Skeletal muscle satellite cell (primary cell): ENCODE measurements at regions not wholly inside any gene's neighbourhood (a gene's known extent, or its start where the extent isn't known, plus 50 kb on each side); places are given as distances from the start of the nearest gene placed in this dataset.
"Not testable (repeated sequence)": the region's sequence is repeated elsewhere in the genome, so short reads cannot be mapped to it uniquely, and the experiment has no call there.

ENCODE experiments used
- H3K27me3 ChIP-seq: 2 replicates; pipeline ENCODE4 v1.7.0; 2013; ENCODE audit warnings: low read length; ENCODE audit not compliant: control insufficient read depth, insufficient read depth
- H3K36me3 ChIP-seq: 2 replicates; pipeline ENCODE4 v1.7.0; 2013; ENCODE audit warnings: mild to moderate bottlenecking, control low read depth, low read length; ENCODE audit not compliant: insufficient read depth
- H3K4me1 ChIP-seq: 2 replicates; pipeline ENCODE4 v1.7.0; 2013; ENCODE audit warnings: low read length; ENCODE audit not compliant: control insufficient read depth, insufficient read depth
- H3K4me2 ChIP-seq: 2 replicates; pipeline ENCODE4 v1.7.0; 2013; ENCODE audit warnings: mild to moderate bottlenecking, low read length
- H3K4me3 ChIP-seq: 2 replicates; pipeline ENCODE4 v1.7.0; 2013; ENCODE audit warnings: low read length
- H3K9ac ChIP-seq: 2 replicates; pipeline ENCODE4 v1.7.0; 2013; ENCODE audit warnings: mild to moderate bottlenecking, low read depth, low read length, moderate library complexity
- H3K9me3 ChIP-seq: replicated peaks from 2 replicates; pipeline ENCODE4 v1.7.0; 2013; ENCODE audit warnings: mild to moderate bottlenecking, control low read depth, low read length

DNA sequence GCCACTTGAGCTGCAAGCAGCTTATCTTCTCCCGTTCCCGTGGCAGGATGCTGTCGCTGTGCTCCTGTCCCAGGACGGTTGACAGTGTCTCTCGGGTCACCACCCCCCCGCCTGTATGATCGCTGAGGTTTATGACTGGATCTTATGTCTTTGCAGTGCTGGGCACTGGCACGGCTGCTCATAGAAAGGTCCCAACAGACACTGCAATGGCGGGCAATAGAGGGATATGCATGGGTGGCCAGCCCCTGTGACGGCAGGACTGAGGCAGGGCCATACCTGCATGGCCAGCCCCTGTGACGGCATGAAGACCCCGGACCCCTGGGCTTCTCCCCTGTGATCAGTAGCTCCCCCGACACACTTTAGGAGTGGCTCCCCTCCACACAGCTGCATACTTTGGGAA lies 307.2 kb downstream of the TEX29 start:
- H3K4me2 ChIP-seq, result no peak overlapping the region
- H3K4me3 ChIP-seq, result no peak overlapping the region
- no peaks in the 10 kb centered on the region for H3K27me3 ChIP-seq
- H3K9me3 ChIP-seq, result peaks cover 31% of the 10 kb centered on the region
- no peak overlapping the region for H3K9ac ChIP-seq
- no peaks in the 10 kb centered on the region for H3K36me3 ChIP-seq
- no peaks in the 10 kb centered on the region for H3K4me1 ChIP-seq

DNA sequence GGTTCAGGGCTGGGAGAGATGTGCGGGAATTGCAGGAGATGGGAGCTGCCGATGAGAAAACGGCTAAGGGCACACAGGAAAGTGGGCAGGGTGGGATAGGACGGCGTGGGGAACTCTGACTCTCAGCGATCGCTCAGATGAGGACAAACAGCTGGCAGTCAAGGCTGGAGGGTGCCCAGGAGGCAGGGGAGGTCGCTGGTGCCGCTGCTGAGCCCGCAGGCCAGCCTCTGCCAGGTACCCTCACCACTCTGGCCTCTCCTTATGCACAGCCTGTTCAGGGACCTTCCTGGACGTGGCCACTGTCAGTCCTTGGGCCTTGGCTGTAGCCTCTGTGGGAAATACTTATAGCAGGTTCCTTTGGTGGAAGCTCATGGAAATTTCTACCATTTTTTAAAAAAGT lies 308.6 kb downstream of the TEX29 start:
- Histone ChIP-seq H3K9ac (no peak overlapping the region), H3K36me3 (no peaks in the 10 kb centered on the region), H3K27me3 (no peaks in the 10 kb centered on the region), H3K9me3 (peaks cover 28% of the 10 kb centered on the region), H3K4me2 (no peak overlapping the region), H3K4me3 (no peak overlapping the region), H3K4me1 (no peaks in the 10 kb centered on the region)

DNA sequence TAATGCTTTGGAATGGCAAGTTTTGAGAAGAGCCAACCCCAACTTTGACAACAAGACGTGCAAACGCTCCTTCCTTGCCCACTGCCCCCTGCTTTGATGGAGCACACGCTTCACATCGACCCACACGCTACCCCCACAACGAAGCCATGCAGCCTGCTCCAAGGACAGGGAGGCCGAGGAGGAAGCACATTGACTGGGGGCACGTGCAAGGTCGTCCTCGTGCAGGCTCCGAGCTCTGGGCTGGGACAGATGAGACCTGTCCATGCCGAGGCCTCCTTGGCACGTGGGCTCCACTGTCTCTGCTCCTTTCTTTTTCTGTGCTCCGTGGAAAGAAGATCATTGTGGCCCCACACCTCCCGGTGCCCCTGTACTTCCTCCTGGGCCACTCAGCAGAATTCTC lies 309.0 kb downstream of the TEX29 start:
- Histone ChIP-seq H3K4me2 (no peak overlapping the region), H3K4me3 (no peak overlapping the region), H3K36me3 (no peaks in the 10 kb centered on the region), H3K27me3 (no peaks in the 10 kb centered on the region), H3K9me3 (peaks cover 27% of the 10 kb centered on the region), H3K9ac (no peak overlapping the region), H3K4me1 (no peaks in the 10 kb centered on the region)

DNA sequence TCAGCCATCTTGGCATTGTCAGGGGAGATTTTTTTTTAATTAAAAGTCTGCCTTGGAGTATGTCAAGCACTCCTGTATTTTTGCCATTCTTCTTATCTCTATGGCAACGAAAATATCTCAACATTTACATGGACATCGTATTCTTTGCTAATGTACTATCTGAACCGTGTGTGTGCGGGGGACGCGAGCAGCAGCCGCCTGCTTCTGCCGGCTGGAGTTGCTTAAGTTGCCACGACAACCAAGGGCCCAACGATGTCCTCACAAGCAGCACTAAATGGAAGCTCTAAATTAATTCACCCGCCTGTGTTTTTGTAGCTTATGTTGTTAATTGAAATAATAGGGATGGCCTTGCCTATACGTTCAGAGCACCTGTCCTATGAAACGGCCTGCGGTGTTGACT lies 309.5 kb downstream of the TEX29 start:
- Histone ChIP-seq H3K27me3 (no peaks in the 10 kb centered on the region), H3K36me3 (no peaks in the 10 kb centered on the region), H3K9me3 (peaks cover 24% of the 10 kb centered on the region), H3K4me3 (no peak overlapping the region), H3K4me2 (no peak overlapping the region), H3K9ac (no peak overlapping the region), H3K4me1 (no peaks in the 10 kb centered on the region)

DNA sequence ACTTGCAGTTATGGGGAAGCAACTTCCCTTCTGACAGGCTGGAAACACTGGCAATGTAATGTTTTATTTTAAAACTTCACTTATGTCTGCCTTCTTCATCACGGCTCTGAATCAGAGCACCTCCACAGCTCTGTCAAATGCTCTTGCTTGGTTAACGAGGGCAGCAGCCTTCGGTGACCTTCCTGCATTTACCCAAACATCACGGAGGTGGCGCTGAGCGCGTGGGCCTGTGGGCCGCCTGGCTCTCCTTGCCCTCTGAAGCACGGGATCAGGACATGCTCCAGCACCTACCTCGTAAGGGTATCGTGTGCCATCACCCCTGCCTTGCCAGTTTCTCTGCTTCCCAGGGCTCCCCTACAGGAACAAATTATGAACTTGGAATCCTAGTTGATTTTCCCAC lies 310.0 kb downstream of the TEX29 start:
- Histone ChIP-seq H3K27me3 (no peaks in the 10 kb centered on the region), H3K4me1 (no peaks in the 10 kb centered on the region), H3K4me3 (no peak overlapping the region), H3K4me2 (no peak overlapping the region), H3K9ac (no peak overlapping the region), H3K36me3 (no peaks in the 10 kb centered on the region), H3K9me3 (peaks cover 23% of the 10 kb centered on the region)

DNA sequence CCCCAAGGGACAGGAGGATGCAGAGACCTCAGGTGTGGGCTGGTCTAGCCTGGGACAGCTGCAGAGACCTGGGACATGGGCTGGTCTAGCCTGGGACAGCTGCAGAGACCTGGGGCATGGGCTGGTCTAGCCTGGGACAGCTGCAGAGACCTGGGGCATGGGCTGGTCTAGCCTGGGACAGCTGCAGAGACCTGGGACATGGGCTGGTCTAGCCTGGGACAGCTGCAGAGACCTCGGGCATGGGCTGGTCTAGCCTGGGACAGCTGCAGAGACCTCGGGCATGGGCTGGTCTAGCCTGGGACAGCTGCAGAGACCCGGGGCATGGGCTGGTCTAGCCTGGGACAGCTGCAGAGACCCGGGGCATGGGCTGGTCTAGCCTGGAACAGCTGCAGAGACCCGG lies 310.8 kb downstream of the TEX29 start:
- not testable (repeated sequence) for H3K9ac ChIP-seq, H3K27me3 ChIP-seq, H3K36me3 ChIP-seq, H3K4me3 ChIP-seq, H3K4me2 ChIP-seq, H3K4me1 ChIP-seq
- peaks cover 15% of the 10 kb centered on the region for H3K9me3 ChIP-seq

DNA sequence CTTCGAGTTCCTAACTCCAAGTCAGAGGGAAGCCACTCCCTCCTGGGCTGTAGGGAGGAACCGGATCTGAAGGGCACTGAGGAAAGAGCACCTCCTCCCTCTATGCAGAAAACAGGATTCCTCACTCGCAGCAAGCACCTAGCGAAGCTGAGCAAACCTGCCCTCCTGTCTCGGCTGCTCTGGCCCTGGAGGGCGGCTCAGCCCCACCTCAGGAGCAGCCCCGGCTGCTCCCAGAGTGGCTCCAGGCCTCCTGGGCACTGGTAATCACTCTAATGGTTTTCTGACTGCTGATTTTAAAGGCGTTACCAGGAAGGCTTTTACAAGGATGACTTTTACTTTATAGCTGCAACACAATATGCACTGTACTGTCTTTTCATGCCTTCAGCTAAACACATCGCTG lies 312.5 kb downstream of the TEX29 start:
- H3K36me3 ChIP-seq, result no peaks in the 10 kb centered on the region
- H3K4me1 ChIP-seq, result no peaks in the 10 kb centered on the region
- no peaks in the 10 kb centered on the region for H3K27me3 ChIP-seq
- H3K9ac ChIP-seq, result no peak overlapping the region
- H3K9me3 ChIP-seq, result peaks cover 6% of the 10 kb centered on the region
- no peak overlapping the region for H3K4me3 ChIP-seq
- H3K4me2 ChIP-seq, result no peak overlapping the region

DNA sequence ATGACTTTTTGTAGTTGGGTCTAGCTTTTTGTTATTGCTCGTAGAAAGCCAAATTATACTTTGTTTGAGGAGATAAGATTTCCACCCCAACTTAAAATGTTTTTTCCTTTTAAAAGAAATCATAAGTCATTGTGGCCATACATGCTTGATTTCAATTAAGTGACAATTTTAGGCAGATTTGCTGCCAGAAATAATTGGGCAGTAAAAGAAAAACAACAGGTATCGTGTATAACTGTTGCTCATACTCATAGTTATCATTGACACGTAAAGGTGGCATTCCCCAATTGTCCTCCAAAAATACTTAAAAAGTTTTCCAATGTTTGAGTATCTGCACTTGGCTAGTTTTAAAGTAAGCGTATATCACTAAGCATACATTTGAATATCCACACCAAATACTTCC lies 313.0 kb downstream of the TEX29 start:
- no peak overlapping the region for H3K4me3 ChIP-seq
- no peak overlapping the region for H3K9ac ChIP-seq
- H3K27me3 ChIP-seq, result no peaks in the 10 kb centered on the region
- H3K4me1 ChIP-seq, result no peaks in the 10 kb centered on the region
- no peaks in the 10 kb centered on the region for H3K36me3 ChIP-seq
- H3K4me2 ChIP-seq, result no peak overlapping the region
- peaks cover 6% of the 10 kb centered on the region for H3K9me3 ChIP-seq

DNA sequence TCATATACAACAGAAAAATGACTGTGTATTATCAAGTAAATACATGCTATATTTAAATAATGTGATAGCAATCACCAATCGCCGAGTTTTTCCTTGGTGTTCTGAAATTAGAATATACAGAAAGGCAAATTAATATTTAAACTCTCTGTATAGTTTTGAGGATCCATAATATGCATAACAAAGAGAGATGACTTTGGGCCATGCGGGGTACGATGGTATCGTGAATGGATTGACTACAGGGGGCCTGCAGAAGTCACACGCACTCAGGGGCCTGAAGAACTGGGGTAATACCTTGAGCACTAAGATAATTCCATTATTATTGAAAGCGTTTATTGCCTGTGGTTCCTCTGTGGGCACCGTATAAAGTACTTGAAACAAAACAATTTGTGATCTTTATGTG lies 314.0 kb downstream of the TEX29 start:
- Histone ChIP-seq H3K4me2 (no peak overlapping the region), H3K9me3 (peaks cover 5% of the 10 kb centered on the region), H3K36me3 (no peaks in the 10 kb centered on the region), H3K27me3 (no peaks in the 10 kb centered on the region), H3K9ac (no peak overlapping the region), H3K4me1 (no peaks in the 10 kb centered on the region), H3K4me3 (no peak overlapping the region)

DNA sequence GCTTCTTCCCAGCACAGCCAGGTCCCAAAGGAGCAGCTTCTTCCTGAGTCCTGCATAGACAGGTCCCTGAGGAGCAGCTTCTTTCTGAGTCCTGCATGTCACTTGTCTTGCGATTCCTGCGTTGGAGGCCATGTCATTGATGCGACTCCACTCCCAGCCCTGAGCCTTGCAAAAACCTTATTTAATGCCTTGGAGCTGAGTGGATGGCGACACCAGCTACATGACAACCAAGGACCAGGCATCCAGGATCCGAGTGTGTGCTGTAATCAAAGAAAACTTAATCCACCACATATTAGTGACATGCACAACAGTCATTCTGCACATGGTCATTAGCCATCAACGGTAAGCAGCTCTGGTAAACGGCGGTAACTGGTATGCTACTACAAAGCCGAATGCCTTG lies 315.8 kb downstream of the TEX29 start:
- Histone ChIP-seq H3K9ac (no peak overlapping the region), H3K4me3 (no peak overlapping the region), H3K4me1 (no peaks in the 10 kb centered on the region), H3K4me2 (no peak overlapping the region), H3K9me3 (peaks cover 2% of the 10 kb centered on the region), H3K27me3 (no peaks in the 10 kb centered on the region), H3K36me3 (no peaks in the 10 kb centered on the region)

DNA sequence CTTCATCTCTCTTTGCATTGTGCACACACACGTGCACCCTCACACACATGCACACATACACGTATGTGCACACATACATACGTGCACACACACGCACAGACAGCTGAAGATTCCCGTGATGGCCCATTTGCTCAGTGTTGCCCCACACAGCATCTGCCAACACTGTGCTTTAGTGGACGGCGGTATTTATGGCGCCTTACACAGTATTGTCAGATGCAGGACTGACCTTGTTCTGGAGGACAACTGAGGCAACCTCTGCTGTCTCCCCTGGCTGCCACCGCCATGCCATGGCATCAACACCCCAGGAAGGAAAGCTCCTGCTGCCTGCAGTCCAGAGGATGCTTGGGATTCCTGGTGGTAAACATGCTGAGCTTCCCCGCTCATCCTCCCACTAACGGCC lies 316.4 kb downstream of the TEX29 start:
- H3K9me3 ChIP-seq, result peaks cover 2% of the 10 kb centered on the region
- no peak overlapping the region for H3K4me2 ChIP-seq
- no peaks in the 10 kb centered on the region for H3K27me3 ChIP-seq
- H3K4me3 ChIP-seq, result no peak overlapping the region
- no peaks in the 10 kb centered on the region for H3K4me1 ChIP-seq
- H3K36me3 ChIP-seq, result no peaks in the 10 kb centered on the region
- H3K9ac ChIP-seq, result no peak overlapping the region

DNA sequence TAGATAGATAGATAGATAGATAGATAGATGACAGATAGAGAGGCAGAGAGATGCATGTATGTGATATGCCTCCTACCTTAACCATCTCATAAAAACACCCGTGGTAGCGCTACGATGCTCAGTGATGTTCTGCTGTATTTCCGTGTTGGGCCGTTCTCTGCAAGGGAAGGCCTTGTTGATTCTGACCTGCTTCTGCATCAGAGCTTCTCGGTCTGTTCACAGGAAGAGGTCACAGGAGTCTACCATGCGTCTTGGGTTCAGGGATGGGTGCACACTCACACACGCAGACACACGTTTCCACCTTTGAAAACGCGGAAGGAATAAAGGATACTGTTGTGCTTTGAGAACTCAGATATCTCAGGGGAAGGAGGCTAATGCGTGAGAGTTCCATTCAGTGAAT lies 316.9 kb downstream of the TEX29 start:
- H3K4me3 ChIP-seq, result no peak overlapping the region
- no peaks in the 10 kb centered on the region for H3K4me1 ChIP-seq
- H3K27me3 ChIP-seq, result no peaks in the 10 kb centered on the region
- peaks cover 2% of the 10 kb centered on the region for H3K9me3 ChIP-seq
- H3K9ac ChIP-seq, result no peak overlapping the region
- no peaks in the 10 kb centered on the region for H3K36me3 ChIP-seq
- no peak overlapping the region for H3K4me2 ChIP-seq

DNA sequence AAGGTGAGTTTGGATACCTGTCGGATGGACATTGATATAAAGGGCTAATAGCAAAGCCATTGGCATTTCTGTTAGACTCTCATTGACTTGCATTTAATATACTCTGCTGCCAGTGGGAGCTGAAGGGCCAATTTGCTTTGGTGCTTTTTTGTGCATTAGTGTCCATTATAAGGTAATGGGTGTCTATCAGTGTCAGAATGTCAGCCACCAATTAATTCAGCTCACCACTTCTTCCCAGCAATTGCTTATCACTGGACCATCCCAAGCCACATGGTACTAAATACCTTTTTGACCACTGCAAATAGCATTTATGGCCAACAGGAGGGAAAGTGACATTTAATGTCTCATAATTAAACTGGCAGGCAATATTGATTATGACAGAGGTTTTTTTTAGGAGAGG lies 317.8 kb downstream of the TEX29 start:
- Histone ChIP-seq H3K27me3 (no peaks in the 10 kb centered on the region), H3K4me3 (no peak overlapping the region), H3K9me3 (peaks cover 2% of the 10 kb centered on the region), H3K4me2 (no peak overlapping the region), H3K9ac (no peak overlapping the region), H3K36me3 (no peaks in the 10 kb centered on the region), H3K4me1 (no peaks in the 10 kb centered on the region)
